Esophagus muscularis mucosa (tissue), 4 donors: ENCODE measurements at regions not wholly inside any gene's neighbourhood (a gene's known extent, or its start where the extent isn't known, plus 50 kb on each side); places are given as distances from the start of the nearest gene placed in this dataset.

Source experiments
- DNase-seq: peaks from one replicate; pipeline ENCODE4 v3.0.0-alpha.2; 2017; ENCODE audit errors: extremely low spot score
- H3K27ac ChIP-seq, 4 donors: fragments of 200-600 bp; sonication (generic); replicated peaks in 1 of 4; 1 replicate in 3 of 4; 2 replicates in 1 of 4; pipeline ENCODE4 v1.5.1; 2016 to 2019; ENCODE audit warnings: mild to moderate bottlenecking in 1 of 4
- H3K27me3 ChIP-seq, 4 donors: fragments of 200-600 bp; sonication (generic); one replicate each; pipeline versions ENCODE4 v1.5.1 to v1.6.0; 2016 to 2019
- H3K36me3 ChIP-seq, 4 donors: fragments of 200-600 bp; sonication (generic); one replicate each; pipeline ENCODE4 v1.5.1; 2016 to 2019
- H3K4me1 ChIP-seq, 4 donors: fragments of 200-600 bp; sonication (generic); one replicate each; pipeline ENCODE4 v1.5.1; 2016 to 2019
- H3K4me3 ChIP-seq, 4 donors: fragments of 200-600 bp; sonication (generic); 1 replicate in 2 of 4; 2 replicates in 2 of 4; pipeline ENCODE4 v1.5.1; 2016 to 2019; ENCODE audit warnings: mild to moderate bottlenecking in 4 of 4, moderate library complexity in 1 of 4
- H3K9me3 ChIP-seq, 4 donors: fragments of 200-600 bp; sonication (generic); 1 replicate in 3 of 4; 2 replicates in 1 of 4; pipeline ENCODE4 v1.5.1; 2016 to 2019
- EP300 ChIP-seq: sonication (generic); formaldehyde crosslinking; IDR thresholded peaks from one replicate; pipeline ENCODE4 v1.6.1; 2017; ENCODE audit warnings: antibody characterized with exemption
- POLR2A ChIP-seq: fragments of 450-650 bp; IDR thresholded peaks from one replicate; pipeline ENCODE4 v1.6.1; 2017; ENCODE audit warnings: antibody characterized with exemption, moderate library complexity, mild to moderate bottlenecking, low read depth
- POLR2AphosphoS5 ChIP-seq, 2 donors: sonication (generic); formaldehyde crosslinking; IDR thresholded peaks; one replicate each; pipeline ENCODE4 v1.6.1; 2017; ENCODE audit warnings: antibody characterized with exemption in 2 of 2
- WGBS: methylation state at CpG from one replicate; pipeline ENCODE4 v1.1.5; 2018; 5-methylcytosine and 5-hydroxymethylcytosine counted together
- intact Hi-C: fragments of 100-400 bp; cut with DNase I; formaldehyde crosslinking; loops from one replicate; pipeline ENCODE4 v1.15.1; 2023
- TF ChIP-seq, protein P1 (sequence below), 3 experiments: fragments of 200-600 bp in 2 of 3; fragments of 450-650 bp in 1 of 3; sonication (generic) in 2 of 3; IDR thresholded peaks; one replicate each; pipeline ENCODE4 v1.5.1; 2017 to 2019; ENCODE audit warnings: antibody characterized with exemption in 3 of 3, mild to moderate bottlenecking in 2 of 3, moderate library complexity in 1 of 3

- intact Hi-C loops, result no loop called here
- Histone ChIP-seq H3K4me1 (peaks cover 0 to 5% (median 0%) of the 10 kb centered on the region in 4 donors), H3K4me3 (peak overlapping the region; percentile 25 to 46 (median 29)), H3K9me3 (no peaks in the 10 kb centered on the region), H3K27me3 (no peaks in the 10 kb centered on the region), H3K27ac (no peak overlapping the region), H3K36me3 (no peaks in the 10 kb centered on the region)
- TF ChIP-seq EP300 (no peak), POLR2AphosphoS5 (IDR thresholded peaks at IDR 0.05) (no peak), POLR2A (no peak)
- TF ChIP-seq, protein P1, sequence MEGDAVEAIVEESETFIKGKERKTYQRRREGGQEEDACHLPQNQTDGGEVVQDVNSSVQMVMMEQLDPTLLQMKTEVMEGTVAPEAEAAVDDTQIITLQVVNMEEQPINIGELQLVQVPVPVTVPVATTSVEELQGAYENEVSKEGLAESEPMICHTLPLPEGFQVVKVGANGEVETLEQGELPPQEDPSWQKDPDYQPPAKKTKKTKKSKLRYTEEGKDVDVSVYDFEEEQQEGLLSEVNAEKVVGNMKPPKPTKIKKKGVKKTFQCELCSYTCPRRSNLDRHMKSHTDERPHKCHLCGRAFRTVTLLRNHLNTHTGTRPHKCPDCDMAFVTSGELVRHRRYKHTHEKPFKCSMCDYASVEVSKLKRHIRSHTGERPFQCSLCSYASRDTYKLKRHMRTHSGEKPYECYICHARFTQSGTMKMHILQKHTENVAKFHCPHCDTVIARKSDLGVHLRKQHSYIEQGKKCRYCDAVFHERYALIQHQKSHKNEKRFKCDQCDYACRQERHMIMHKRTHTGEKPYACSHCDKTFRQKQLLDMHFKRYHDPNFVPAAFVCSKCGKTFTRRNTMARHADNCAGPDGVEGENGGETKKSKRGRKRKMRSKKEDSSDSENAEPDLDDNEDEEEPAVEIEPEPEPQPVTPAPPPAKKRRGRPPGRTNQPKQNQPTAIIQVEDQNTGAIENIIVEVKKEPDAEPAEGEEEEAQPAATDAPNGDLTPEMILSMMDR (IDR thresholded peaks at IDR 0.05), result no peak
- no peak for DNase-seq
- 84% methylated on average over 12 of the region's 12 CpGs for WGBS
Measured at GRCh38 chr7:114048386-114049235, 129.8 kb upstream of the PPP1R3A start.

DNA sequence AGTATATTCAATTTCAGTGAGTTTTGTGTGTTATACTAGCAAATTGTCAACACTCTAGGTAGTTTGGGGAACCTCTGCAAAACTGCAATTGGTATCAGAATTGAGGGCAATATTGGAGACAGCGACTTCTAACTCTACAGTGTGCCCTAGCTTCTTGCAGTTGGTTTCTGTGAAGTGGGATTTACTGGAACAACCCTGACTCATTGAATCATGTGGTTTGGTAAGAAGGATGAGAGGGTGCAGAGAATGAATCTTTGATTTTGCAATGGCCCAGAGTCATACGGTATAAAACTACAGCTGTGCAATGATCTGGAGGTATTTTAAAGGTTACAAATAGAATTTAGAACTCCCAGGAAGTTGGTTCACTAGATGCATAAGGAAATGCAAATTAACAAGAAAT lies 129.1 kb upstream of the PPP1R3A start:
- no peaks in the 10 kb centered on the region for H3K36me3 ChIP-seq
- intact Hi-C loops, result no loop called here

DNA sequence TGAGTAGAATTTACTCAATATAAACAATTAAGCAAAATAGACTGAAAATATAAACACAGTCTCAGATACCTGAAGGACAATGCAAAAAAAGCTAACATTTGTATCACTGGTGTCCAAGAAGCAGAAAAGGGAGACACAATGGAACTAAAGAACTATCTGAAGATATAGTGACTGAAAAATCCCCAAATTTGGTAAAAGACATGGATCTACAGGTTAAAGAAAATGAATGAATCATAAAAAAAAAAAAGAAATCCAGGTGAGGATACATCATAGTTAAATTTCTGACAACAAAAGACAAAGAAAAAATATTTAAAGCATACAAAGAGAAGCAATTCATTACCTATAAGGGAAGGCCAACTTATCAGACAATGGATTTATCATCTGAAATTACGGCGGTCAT lies 114.7 kb upstream of the PPP1R3A start:
- intact Hi-C loops, result no loop called here
- WGBS, result 95% methylated on average over 2 of the region's 2 CpGs
- Histone ChIP-seq H3K4me3 (no peak overlapping the region), H3K36me3 (no peaks in the 10 kb centered on the region), H3K9me3 (no peaks in the 10 kb centered on the region), H3K27ac (no peak overlapping the region), H3K27me3 (no peaks in the 10 kb centered on the region), H3K4me1 (no peaks in the 10 kb centered on the region)
- no peak for DNase-seq
- TF ChIP-seq POLR2A (no peak), EP300 (no peak), POLR2AphosphoS5 (IDR thresholded peaks at IDR 0.05) (no peak)

More for the DNA sequence above, 129.1 kb upstream of the PPP1R3A start:
- no peaks in the 10 kb centered on the region for H3K9me3 ChIP-seq
- H3K27me3 ChIP-seq, result no peaks in the 10 kb centered on the region
- peak overlapping the region; percentile 25 to 46 (median 29) for H3K4me3 ChIP-seq
- no peak for DNase-seq
- WGBS, result 82% methylated on average over 2 of the region's 2 CpGs
- peaks cover 0 to 5% (median 0%) of the 10 kb centered on the region in 4 donors for H3K4me1 ChIP-seq
- TF ChIP-seq POLR2A (no peak), POLR2AphosphoS5 (IDR thresholded peaks at IDR 0.05) (no peak), EP300 (no peak)
- TF ChIP-seq, protein P1 (IDR thresholded peaks at IDR 0.05), result no peak
- no peak overlapping the region for H3K27ac ChIP-seq

GRCh38 chr7:114026486-114027089 lies 107.8 kb upstream of the PPP1R3A start:
- Histone ChIP-seq H3K4me1 (no peaks in the 10 kb centered on the region), H3K27ac (no peak overlapping the region), H3K4me3 (no peak overlapping the region), H3K27me3 (no peaks in the 10 kb centered on the region), H3K36me3 (no peaks in the 10 kb centered on the region), H3K9me3 (no peaks in the 10 kb centered on the region)
- no peak for TF ChIP-seq POLR2AphosphoS5 (IDR thresholded peaks at IDR 0.05)
- TF ChIP-seq, protein P1 (IDR thresholded peaks at IDR 0.05), result peak; percentile 56 to 67 (median 60)
- no peak for DNase-seq
- intact Hi-C loops, result loop anchor here (10.0 kb wide), 1 partner anchor 1888 kb away; no protein-coding TSS in a partner anchor
- 4% methylated on average over 1 of the region's 1 CpG for WGBS

- Histone ChIP-seq H3K9me3 (no peaks in the 10 kb centered on the region), H3K27ac (no peak overlapping the region), H3K4me1 (no peaks in the 10 kb centered on the region), H3K4me3 (no peak overlapping the region), H3K27me3 (no peaks in the 10 kb centered on the region), H3K36me3 (no peaks in the 10 kb centered on the region)
- TF ChIP-seq EP300 (no peak), POLR2A (no peak), POLR2AphosphoS5 (IDR thresholded peaks at IDR 0.05) (no peak)
- TF ChIP-seq, protein P1 (IDR thresholded peaks at IDR 0.05), result no peak
- intact Hi-C loops, result loop anchor here (10.0 kb wide), 1 partner anchor 1894 kb away; no protein-coding TSS in a partner anchor
- no peak for DNase-seq
- WGBS, result 76% methylated on average over 3 of the region's 3 CpGs
Measured at GRCh38 chr7:114021135-114021534, 102.3 kb upstream of the PPP1R3A start.
